Neural cell (in vitro differentiated cells): ENCODE measurements at regions not wholly inside any gene's neighbourhood (a gene's known extent, or its start where the extent isn't known, plus 50 kb on each side); places are given as distances from the start of the nearest gene placed in this dataset.

ENCODE experiments used
- EZH2 ChIP-seq: fragments of 200-600, 300-800 bp; shearing (Covaris generic), sonication (generic); IDR thresholded peaks from 2 replicates; pipeline ENCODE4 v1.6.1; 2014; ENCODE audit warnings: antibody characterized with exemption, low read length, borderline replicate concordance, mild to moderate bottlenecking; ENCODE audit not compliant: insufficient read depth, poor library complexity, severe bottlenecking
- POLR2AphosphoS5 ChIP-seq: IDR thresholded peaks from 2 replicates; pipeline ENCODE4 v1.6.1; 2012
- RAD21 ChIP-seq: fragments of 450-650 bp; conservative IDR thresholded peaks from 2 replicates; pipeline ENCODE4 v1.6.1; 2014; ENCODE audit warnings: antibody characterized with exemption, mild to moderate bottlenecking, moderate library complexity
- SMC3 ChIP-seq: fragments of 450-650 bp; conservative IDR thresholded peaks from 2 replicates; pipeline ENCODE4 v1.6.1; 2014; ENCODE audit warnings: antibody characterized with exemption, mild to moderate bottlenecking, moderate library complexity; ENCODE audit not compliant: poor library complexity
- TF ChIP-seq, protein P1 (sequence below): fragments of 450-650 bp; IDR thresholded peaks from 2 replicates; pipeline ENCODE4 v1.5.1; 2014; ENCODE audit warnings: antibody characterized with exemption, mild to moderate bottlenecking, moderate library complexity; ENCODE audit not compliant: poor library complexity, severe bottlenecking

DNA sequence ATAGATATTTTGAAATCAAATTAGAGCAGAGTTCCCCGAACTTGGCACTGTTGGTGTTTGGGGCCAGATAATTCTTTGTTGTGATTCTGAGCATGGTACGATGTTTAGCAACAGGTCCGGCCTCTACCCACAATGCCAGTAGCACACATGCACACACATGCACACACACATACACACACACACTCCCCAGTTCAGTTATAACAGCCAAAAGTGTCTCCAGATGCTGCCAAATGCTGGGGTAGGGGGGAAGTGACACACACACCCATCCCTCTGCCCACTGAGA, 96.8 kb upstream of the PSMD7 start:
- TF ChIP-seq, protein P1, sequence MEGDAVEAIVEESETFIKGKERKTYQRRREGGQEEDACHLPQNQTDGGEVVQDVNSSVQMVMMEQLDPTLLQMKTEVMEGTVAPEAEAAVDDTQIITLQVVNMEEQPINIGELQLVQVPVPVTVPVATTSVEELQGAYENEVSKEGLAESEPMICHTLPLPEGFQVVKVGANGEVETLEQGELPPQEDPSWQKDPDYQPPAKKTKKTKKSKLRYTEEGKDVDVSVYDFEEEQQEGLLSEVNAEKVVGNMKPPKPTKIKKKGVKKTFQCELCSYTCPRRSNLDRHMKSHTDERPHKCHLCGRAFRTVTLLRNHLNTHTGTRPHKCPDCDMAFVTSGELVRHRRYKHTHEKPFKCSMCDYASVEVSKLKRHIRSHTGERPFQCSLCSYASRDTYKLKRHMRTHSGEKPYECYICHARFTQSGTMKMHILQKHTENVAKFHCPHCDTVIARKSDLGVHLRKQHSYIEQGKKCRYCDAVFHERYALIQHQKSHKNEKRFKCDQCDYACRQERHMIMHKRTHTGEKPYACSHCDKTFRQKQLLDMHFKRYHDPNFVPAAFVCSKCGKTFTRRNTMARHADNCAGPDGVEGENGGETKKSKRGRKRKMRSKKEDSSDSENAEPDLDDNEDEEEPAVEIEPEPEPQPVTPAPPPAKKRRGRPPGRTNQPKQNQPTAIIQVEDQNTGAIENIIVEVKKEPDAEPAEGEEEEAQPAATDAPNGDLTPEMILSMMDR = no peak
- no peak for TF ChIP-seq POLR2AphosphoS5
- TF ChIP-seq RAD21 = no peak
- no peak for TF ChIP-seq EZH2
- no peak for TF ChIP-seq SMC3
